ENCODE measurements at regions not wholly inside any gene's neighbourhood (a gene's known extent, or its start where the extent isn't known, plus 50 kb on each side); places are given as distances from the start of the nearest gene placed in this dataset.
A peak's percentile ranks its signal among the peaks of the same experiment; 100 is the strongest.

DNA sequence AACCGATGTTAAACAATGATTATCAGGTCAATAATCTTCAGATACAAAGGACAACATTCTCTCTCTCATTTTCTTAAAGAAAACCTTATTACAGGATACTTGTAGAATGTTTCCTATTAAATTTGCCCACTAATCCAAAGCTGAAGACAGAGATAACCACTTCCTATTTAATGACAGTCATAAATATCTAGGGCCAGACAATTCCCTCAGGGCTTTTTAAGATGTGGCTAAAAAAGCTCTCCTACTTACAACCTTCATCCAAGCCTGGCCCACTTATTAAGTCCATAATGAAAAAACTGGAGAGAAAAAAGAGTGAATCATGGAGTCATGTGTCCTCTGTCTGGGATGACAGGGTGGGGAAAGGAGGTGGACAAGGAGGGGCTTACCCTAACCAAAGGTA lies 235.9 kb downstream of the KLF12 start:
- TF ChIP-seq, protein P1, sequence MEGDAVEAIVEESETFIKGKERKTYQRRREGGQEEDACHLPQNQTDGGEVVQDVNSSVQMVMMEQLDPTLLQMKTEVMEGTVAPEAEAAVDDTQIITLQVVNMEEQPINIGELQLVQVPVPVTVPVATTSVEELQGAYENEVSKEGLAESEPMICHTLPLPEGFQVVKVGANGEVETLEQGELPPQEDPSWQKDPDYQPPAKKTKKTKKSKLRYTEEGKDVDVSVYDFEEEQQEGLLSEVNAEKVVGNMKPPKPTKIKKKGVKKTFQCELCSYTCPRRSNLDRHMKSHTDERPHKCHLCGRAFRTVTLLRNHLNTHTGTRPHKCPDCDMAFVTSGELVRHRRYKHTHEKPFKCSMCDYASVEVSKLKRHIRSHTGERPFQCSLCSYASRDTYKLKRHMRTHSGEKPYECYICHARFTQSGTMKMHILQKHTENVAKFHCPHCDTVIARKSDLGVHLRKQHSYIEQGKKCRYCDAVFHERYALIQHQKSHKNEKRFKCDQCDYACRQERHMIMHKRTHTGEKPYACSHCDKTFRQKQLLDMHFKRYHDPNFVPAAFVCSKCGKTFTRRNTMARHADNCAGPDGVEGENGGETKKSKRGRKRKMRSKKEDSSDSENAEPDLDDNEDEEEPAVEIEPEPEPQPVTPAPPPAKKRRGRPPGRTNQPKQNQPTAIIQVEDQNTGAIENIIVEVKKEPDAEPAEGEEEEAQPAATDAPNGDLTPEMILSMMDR (IDR thresholded peaks at IDR 0.05; ENCODE audit: low read depth, low read length, missing control alignments), result no peak
- DNase-seq (ENCODE audit: extremely low read depth, low read depth), result peak; percentile 39
- H3K4me3 ChIP-seq (replicated peaks; ENCODE audit: low read depth, low read length), result no peak overlapping the region

DNA sequence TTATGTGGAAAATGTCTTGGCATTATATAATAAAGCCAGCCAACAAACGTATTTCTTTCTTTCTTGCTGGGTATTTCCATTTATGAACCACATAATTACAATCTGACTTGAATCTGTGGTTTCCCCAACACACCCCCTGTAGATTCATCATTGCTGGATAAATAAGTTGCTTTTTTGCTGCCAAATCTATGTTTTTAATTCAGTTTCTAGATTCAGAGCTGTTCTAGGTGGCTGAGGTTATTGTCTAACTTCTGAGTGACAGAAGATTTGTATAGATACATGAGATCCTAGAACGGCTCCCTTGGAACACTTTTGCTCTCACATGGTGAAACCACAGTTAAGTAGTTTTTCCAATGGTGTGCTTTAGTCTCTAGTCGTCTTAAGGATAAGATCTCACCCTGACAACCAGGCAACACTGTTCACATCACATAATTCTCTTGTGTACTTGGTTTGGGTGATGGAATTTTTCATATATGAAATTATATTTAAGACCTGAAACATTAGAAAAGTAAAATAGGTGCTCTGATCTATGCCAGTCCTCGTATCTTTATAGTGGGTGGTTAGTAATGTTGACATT lies 239.1 kb downstream of the KLF12 start:
- no peak for DNase-seq (ENCODE audit: extremely low read depth, low read depth)
- TF ChIP-seq, protein P1 (IDR thresholded peaks at IDR 0.05; ENCODE audit: low read depth, low read length, missing control alignments), result no peak

DNA sequence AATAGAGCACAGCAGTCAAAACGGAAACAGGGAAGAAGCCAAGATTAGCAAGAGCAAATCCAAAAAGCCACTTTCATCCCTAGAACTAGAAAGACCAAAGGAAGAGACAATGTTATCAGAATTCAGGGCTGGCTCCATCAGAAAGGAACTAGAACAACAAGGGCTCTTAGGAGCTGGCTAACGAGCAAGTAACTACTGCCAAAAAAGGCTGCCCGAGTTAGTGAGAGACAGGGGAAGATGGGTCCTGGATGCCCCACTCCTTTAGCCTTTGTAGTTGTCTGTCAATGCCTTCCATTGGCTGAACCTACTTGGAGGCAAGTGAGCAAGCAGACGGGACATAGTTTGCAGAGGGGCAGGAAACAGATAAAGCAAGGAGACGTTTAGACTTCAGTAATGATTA lies 240.4 kb downstream of the KLF12 start:
- TF ChIP-seq, protein P1 (IDR thresholded peaks at IDR 0.05; ENCODE audit: low read depth, low read length, missing control alignments), result no peak
- no peak for DNase-seq (ENCODE audit: extremely low read depth, low read depth)
- no peak overlapping the region for H3K4me3 ChIP-seq (replicated peaks; ENCODE audit: low read depth, low read length)

More for the DNA sequence above, 239.1 kb downstream of the KLF12 start:
- H3K4me3 ChIP-seq (replicated peaks; ENCODE audit: low read depth, low read length), result no peak overlapping the region

DNA sequence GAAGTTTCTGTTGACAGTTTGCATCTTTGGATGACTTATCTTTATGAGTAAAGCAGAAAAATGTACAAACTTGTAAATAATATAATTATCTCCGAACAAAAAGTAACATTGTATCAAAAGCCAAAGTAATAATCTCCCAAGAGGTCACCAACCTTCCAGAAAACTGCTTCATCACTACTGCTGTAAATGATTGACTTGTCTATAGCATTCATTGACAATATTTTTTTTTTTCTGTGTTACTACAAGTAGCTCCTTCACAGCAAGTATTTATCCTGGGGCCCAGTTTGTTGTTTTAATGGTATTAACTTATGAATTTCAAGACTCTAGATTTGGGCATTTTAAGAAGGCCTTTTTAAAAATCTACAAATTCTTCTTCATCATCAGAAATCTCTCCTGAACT lies 242.4 kb downstream of the KLF12 start:
- no peak for DNase-seq (ENCODE audit: extremely low read depth, low read depth)
- no peak overlapping the region for H3K4me3 ChIP-seq (replicated peaks; ENCODE audit: low read depth, low read length)
- TF ChIP-seq, protein P1 (IDR thresholded peaks at IDR 0.05; ENCODE audit: low read depth, low read length, missing control alignments), result no peak

DNA sequence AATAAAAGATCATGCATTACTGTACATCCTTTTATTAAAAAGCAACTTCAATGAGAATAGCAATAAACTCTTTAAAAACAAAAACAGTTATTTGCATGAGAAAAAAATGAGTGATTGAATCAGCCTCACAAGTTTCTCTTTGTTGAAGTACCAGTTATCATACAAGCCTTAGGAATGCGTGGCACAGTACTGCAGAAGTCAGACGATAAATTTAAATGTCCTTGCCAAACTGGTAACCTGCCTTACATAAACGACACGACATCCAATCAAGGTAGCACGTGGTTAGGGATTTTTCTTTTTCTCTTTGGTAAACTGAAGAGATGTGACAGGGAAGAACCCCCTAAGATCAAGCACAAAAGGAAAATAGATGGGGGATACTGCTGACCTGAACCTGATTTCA lies 251.0 kb downstream of the KLF12 start:
- TF ChIP-seq, protein P1 (IDR thresholded peaks at IDR 0.05; ENCODE audit: low read depth, low read length, missing control alignments), result no peak
- DNase-seq (ENCODE audit: extremely low read depth, low read depth), result no peak
- no peak overlapping the region for H3K4me3 ChIP-seq (replicated peaks; ENCODE audit: low read depth, low read length)

DNA sequence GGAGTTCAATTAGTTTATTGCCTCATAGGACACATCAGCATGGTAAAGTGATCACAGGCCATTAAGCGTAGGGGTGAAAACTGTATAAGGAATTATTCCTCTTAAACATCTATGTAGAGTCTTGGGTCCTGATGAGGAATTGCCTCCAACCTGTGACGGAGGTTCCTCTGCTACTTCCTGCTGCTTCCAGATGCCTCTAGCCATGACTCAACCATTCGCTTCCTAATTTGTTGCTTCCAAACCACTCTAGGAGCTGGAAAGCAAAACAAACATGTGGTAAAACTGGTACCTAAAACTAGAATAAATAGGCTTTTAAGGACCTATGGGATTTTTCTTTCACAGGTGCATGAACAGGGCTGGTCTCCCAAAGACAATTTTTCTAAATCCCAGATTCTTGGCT lies 253.8 kb downstream of the KLF12 start:
- DNase-seq (ENCODE audit: extremely low read depth, low read depth), result no peak
- no peak overlapping the region for H3K4me3 ChIP-seq (replicated peaks; ENCODE audit: low read depth, low read length)
- TF ChIP-seq, protein P1 (IDR thresholded peaks at IDR 0.05; ENCODE audit: low read depth, low read length, missing control alignments), result no peak

Data from HFF-Myc (cell line).